AG04449 (cell line): ENCODE measurements at regions not wholly inside any gene's neighbourhood (a gene's known extent, or its start where the extent isn't known, plus 50 kb on each side); places are given as distances from the start of the nearest gene placed in this dataset.

Experiments used
- CTCF ChIA-PET: fragments of 350-600 bp; formaldehyde crosslinking; extraction: SDS; loops from one replicate; lab custom pipeline; 2021; ENCODE audit warnings: antibody characterized with exemption; lab: Yijun Ruan, JAX
- POLR2A ChIA-PET: fragments of 400-600, 350-600 bp; formaldehyde crosslinking; extraction: SDS; loops from one replicate; lab custom pipeline; 2020; ENCODE audit warnings: antibody characterized with exemption, inconsistent platforms; lab: Yijun Ruan, JAX
- DNase-seq: peaks from one replicate; pipeline ENCODE4 v3.0.0-alpha.2; 2010; ENCODE audit warnings: low read depth, low spot score
- H3K4me3 ChIP-seq: 2 replicates; pipeline ENCODE4 v1.5.1; 2011; ENCODE audit warnings: low read depth, mild to moderate bottlenecking, control low read depth, low read length
- TF ChIP-seq, protein P1 (sequence below): IDR thresholded peaks from one replicate; pipeline ENCODE4 v1.5.1; 2011; ENCODE audit warnings: mild to moderate bottlenecking, moderate library complexity, low read length, control low read depth, inconsistent platforms; ENCODE audit not compliant: insufficient read depth; ENCODE audit errors: missing control alignments

DNA sequence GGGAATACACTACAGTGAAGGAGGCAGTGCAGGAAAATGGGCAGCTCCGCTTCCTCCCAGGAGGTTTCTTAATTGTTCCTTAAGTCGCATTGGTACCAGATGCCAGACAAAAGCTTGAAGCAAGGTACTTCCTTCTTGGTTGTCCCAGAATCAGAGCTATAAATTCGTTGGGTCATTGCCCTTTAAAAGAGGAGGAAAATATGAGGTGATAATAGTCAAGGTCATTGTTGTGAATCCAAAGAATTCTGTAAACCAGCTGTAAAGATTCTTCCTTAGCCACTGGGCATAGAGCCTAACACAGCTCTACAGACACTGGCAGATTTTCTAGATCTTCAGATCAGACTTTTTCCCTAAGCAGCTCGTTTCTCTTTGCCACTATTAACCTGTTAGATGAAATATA is 444.1 kb upstream of the TLE4 start:
- DNase-seq: no peak
- ChIA-PET POLR2A (interaction anchor here (1.1 kb wide), 1 partner anchor 444 kb away, joined by 3 read pairs; the partner anchor contains the start of gene TLE4), CTCF (interaction anchor here (1.1 to 3.8 kb wide), 9 partner anchors 11 to 688 kb away, joined by 3 to 39 read pairs (median 4); no protein-coding TSS in a partner anchor)
- H3K4me3 ChIP-seq: no peak overlapping the region
- TF ChIP-seq, protein P1, sequence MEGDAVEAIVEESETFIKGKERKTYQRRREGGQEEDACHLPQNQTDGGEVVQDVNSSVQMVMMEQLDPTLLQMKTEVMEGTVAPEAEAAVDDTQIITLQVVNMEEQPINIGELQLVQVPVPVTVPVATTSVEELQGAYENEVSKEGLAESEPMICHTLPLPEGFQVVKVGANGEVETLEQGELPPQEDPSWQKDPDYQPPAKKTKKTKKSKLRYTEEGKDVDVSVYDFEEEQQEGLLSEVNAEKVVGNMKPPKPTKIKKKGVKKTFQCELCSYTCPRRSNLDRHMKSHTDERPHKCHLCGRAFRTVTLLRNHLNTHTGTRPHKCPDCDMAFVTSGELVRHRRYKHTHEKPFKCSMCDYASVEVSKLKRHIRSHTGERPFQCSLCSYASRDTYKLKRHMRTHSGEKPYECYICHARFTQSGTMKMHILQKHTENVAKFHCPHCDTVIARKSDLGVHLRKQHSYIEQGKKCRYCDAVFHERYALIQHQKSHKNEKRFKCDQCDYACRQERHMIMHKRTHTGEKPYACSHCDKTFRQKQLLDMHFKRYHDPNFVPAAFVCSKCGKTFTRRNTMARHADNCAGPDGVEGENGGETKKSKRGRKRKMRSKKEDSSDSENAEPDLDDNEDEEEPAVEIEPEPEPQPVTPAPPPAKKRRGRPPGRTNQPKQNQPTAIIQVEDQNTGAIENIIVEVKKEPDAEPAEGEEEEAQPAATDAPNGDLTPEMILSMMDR: no peak

- TF ChIP-seq, protein P1: peak; percentile 81
- DNase-seq: no peak
- H3K4me3 ChIP-seq: no peak overlapping the region
- ChIA-PET POLR2A (interaction anchor here (1.0 to 1.3 kb wide), 2 partner anchors 441 to 481 kb away, joined by 3 to 4 read pairs; partner anchors contain the start of gene TLE4), CTCF (interaction anchor here (0.6 to 3.8 kb wide), 41 partner anchors 9 to 590 kb away, joined by 3 to 39 read pairs (median 3); partner anchors contain the start of gene TLE4)
These were observed 441.8 kb upstream of the TLE4 start for GRCh38 chr9:79129865-79130480.

- CTCF ChIA-PET: interaction anchor here (0.7 to 1.8 kb wide), 8 partner anchors 10 to 529 kb away, joined by 3 to 8 read pairs (median 4); no protein-coding TSS in a partner anchor
- TF ChIP-seq, protein P1: no peak
These were observed 440.5 kb upstream of the TLE4 start for GRCh38 chr9:79131246-79131774.

GRCh38 chr9:79131824-79132377 is 439.9 kb upstream of the TLE4 start:
- ChIA-PET CTCF (interaction anchor here (0.9 to 1.8 kb wide), 6 partner anchors 10 to 530 kb away, joined by 3 to 8 read pairs (median 4); no protein-coding TSS in a partner anchor), POLR2A (interaction anchor here (1.7 kb wide), 1 partner anchor 440 kb away, joined by 9 read pairs; the partner anchor contains the start of gene TLE4)
- H3K4me3 ChIP-seq: no peak overlapping the region
- TF ChIP-seq, protein P1: no peak
- no peak for DNase-seq

More at GRCh38 chr9:79131246-79131774, 440.5 kb upstream of the TLE4 start:
- no peak for DNase-seq
- H3K4me3 ChIP-seq: no peak overlapping the region
- POLR2A ChIA-PET: interaction anchor here (0.7 to 1.7 kb wide), 2 partner anchors 152 to 441 kb away, joined by 3 to 9 read pairs; partner anchors contain the start of gene TLE4

GRCh38 chr9:79134654-79135053 is 437.1 kb upstream of the TLE4 start:
- CTCF ChIA-PET: interaction anchor here (0.8 to 1.7 kb wide), 6 partner anchors 9 to 490 kb away, joined by 3 to 6 read pairs (median 3); no protein-coding TSS in a partner anchor

More at GRCh38 chr9:79134654-79135053, 437.1 kb upstream of the TLE4 start:
- TF ChIP-seq, protein P1: peak; percentile 28
- POLR2A ChIA-PET: no interaction called here
- H3K4me3 ChIP-seq: no peak overlapping the region
- no peak for DNase-seq
